Astrocyte of the cerebellum (primary cell): ENCODE measurements at regions not wholly inside any gene's neighbourhood (a gene's known extent, or its start where the extent isn't known, plus 50 kb on each side); places are given as distances from the start of the nearest gene placed in this dataset.

Experiments used
- DNase-seq: peaks from one replicate; pipeline ENCODE4 v3.0.0-alpha.2; 2011; ENCODE audit warnings: low read depth
- H3K4me3 ChIP-seq: 2 replicates; pipeline ENCODE4 v1.5.1; 2011; ENCODE audit warnings: mild to moderate bottlenecking, low read depth, low read length, moderate library complexity
- in situ Hi-C: cut with HindIII; loops from 2 replicates; pipeline ENCODE4 v1.10.0; 2017; ENCODE audit warnings: low sequenced_read_pairs
- TF ChIP-seq, protein P1 (sequence below): IDR thresholded peaks from 2 replicates; pipeline ENCODE4 v1.5.1; 2012; ENCODE audit warnings: low read length, low read depth, moderate library complexity, mild to moderate bottlenecking; ENCODE audit errors: missing control alignments

- in situ Hi-C loops = no loop called here
- no peak overlapping the region for H3K4me3 ChIP-seq
- DNase-seq = no peak
- TF ChIP-seq, protein P1, sequence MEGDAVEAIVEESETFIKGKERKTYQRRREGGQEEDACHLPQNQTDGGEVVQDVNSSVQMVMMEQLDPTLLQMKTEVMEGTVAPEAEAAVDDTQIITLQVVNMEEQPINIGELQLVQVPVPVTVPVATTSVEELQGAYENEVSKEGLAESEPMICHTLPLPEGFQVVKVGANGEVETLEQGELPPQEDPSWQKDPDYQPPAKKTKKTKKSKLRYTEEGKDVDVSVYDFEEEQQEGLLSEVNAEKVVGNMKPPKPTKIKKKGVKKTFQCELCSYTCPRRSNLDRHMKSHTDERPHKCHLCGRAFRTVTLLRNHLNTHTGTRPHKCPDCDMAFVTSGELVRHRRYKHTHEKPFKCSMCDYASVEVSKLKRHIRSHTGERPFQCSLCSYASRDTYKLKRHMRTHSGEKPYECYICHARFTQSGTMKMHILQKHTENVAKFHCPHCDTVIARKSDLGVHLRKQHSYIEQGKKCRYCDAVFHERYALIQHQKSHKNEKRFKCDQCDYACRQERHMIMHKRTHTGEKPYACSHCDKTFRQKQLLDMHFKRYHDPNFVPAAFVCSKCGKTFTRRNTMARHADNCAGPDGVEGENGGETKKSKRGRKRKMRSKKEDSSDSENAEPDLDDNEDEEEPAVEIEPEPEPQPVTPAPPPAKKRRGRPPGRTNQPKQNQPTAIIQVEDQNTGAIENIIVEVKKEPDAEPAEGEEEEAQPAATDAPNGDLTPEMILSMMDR = no peak
Measured at GRCh38 chr5:68593211-68593671, 377.7 kb downstream of the PIK3R1 start.

GRCh38 chr5:68612972-68613371 is 397.4 kb downstream of the PIK3R1 start:
- H3K4me3 ChIP-seq = no peak overlapping the region
- TF ChIP-seq, protein P1 = no peak
- no peak for DNase-seq
- in situ Hi-C loops = no loop called here

GRCh38 chr5:68618501-68618900 is 402.9 kb downstream of the PIK3R1 start:
- in situ Hi-C loops = no loop called here
- TF ChIP-seq, protein P1 = no peak
- no peak for DNase-seq
- no peak overlapping the region for H3K4me3 ChIP-seq

GRCh38 chr5:68627001-68627400 is 411.4 kb downstream of the PIK3R1 start:
- TF ChIP-seq, protein P1 = no peak
- H3K4me3 ChIP-seq = no peak overlapping the region
- no peak for DNase-seq
- in situ Hi-C loops = no loop called here

DNA sequence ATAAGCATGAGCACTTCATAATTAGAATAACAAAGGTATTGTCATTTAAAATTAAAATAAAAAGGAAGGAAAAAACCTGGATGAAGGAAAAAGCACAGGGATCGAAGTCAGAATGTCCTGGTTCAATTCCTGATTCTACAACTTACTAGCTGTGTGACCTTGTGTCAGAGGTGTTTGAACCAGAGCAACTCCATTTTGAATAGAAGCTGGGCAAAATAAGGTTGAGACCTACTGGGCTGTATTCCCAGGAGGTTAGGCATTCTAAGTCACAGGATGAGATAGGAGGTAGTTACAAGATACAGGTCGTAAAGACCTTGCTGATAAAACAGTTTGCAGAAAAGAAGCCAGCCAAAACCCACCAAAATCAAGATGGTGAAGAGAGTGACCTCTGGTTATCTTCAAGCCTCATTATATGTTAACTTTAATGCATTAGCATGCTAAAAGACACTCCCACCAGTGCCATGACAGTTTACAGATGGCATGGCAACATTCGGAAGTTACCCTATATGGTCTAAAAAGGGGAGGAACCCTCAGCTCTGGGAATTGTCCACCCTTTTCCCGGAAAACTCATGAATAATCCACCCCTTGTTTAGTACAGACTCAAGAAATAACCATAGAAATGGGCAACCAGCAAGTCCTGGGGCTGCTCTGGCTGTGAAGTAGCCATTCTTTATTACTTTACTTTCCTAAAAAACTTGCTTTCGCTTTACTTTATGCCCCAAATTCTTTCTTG is 412.7 kb downstream of the PIK3R1 start:
- in situ Hi-C loops = no loop called here
- H3K4me3 ChIP-seq = no peak overlapping the region

DNA sequence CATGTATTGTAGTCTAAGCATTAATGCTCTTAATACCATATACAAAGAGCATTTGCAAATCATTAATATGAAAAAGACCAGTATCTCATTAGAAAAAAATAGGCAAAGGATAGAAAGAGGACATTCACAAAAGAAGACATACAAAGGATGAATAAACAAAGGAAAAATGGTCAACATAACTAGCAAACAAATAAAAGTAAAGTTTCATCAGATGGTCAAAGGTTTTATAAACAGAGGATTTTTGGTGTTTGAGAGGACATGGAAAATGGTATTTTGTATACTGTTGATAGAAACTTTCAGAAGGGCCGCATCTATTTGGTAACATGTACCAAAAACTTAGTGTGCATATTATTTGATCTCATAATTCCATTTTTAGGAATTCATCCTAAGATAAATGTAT is 414.8 kb downstream of the PIK3R1 start:
- H3K4me3 ChIP-seq = no peak overlapping the region
- in situ Hi-C loops = no loop called here
- TF ChIP-seq, protein P1 = no peak
- no peak for DNase-seq

More for the DNA sequence above, 412.7 kb downstream of the PIK3R1 start:
- no peak for DNase-seq
- TF ChIP-seq, protein P1 = no peak

DNA sequence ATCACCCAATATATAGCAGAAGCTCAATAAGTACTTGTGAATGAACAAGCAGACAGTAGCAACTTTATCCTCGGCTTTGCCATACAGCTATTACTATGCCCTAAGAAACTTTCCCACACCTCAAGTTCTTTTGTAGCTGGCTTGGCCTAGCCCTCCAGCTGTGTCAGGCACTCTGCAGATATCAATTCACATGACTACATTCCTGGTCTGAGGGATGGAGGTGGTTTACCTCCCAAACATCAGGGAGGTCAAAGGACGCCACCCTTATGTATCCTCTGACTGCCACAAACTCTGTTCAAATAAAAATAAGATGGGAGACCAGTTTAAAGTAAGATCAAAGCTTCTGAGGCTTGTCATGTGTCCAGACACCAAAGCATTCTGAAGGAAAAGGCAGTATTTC is 416.3 kb downstream of the PIK3R1 start:
- in situ Hi-C loops = no loop called here
- no peak for DNase-seq
- TF ChIP-seq, protein P1 = no peak
- H3K4me3 ChIP-seq = no peak overlapping the region
